ENCODE measurements at regions not wholly inside any gene's neighbourhood (a gene's known extent, or its start where the extent isn't known, plus 50 kb on each side); places are given as distances from the start of the nearest gene placed in this dataset.

DNA sequence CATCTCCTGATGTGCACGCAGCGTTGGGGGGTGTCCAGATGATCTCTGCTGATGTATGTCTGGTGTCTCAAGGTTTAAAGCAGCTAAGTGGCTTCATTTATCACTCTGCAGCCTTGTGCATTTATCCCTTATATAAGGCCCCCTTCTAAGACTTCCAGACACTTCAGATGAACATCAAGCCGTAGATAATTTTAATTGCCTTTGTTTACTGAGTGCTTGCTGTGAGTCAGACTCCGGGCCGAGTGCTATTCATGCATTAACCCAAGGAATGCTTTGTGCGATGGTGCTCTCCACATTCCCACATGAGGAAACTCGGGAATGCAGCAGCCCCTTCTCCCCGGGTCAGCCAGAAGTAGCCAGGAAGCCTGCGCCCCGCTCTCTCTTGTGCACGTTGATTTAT is 328.6 kb upstream of the COBL start:
- TF ChIP-seq, protein P1, sequence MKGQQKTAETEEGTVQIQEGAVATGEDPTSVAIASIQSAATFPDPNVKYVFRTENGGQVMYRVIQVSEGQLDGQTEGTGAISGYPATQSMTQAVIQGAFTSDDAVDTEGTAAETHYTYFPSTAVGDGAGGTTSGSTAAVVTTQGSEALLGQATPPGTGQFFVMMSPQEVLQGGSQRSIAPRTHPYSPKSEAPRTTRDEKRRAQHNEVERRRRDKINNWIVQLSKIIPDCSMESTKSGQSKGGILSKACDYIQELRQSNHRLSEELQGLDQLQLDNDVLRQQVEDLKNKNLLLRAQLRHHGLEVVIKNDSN (IDR thresholded peaks at IDR 0.05), result no peak
- no peak for TF ChIP-seq YY1 (IDR thresholded peaks at IDR 0.05; ENCODE audit: low read depth)

Measured in Ishikawa (cell line).